A673 (cell line): ENCODE measurements at regions not wholly inside any gene's neighbourhood (a gene's known extent, or its start where the extent isn't known, plus 50 kb on each side); places are given as distances from the start of the nearest gene placed in this dataset.

Experiments
- BruUV-seq: library from RNA; stranded (reverse); fragments of 400-500 nt; replicated peaks from 2 replicates; lab custom pipeline; 2021; lab: Mats Ljungman, UMichigan
- CTCF ChIA-PET: fragments of 300-600 bp; sonication (Branson Sonifier 250); formaldehyde crosslinking; loops from one replicate; lab custom pipeline; 2022; ENCODE audit warnings: antibody characterized with exemption; lab: Charles Lee
- POLR2A ChIA-PET: fragments of 300-600 bp; sonication (Branson Sonifier 250); formaldehyde crosslinking; loops from one replicate; lab custom pipeline; 2022; ENCODE audit warnings: antibody characterized with exemption; ENCODE audit not compliant: low non-redundant PET; lab: Charles Lee
- DNase-seq: peaks from one replicate; pipeline ENCODE4 v3.0.0-alpha.2; 2015; ENCODE audit warnings: low spot score
- H3K27ac ChIP-seq: fragments of 200-600 bp; sonication (generic); 2 replicates; pipeline ENCODE4 v1.5.1; 2016; ENCODE audit warnings: mixed run types, low read depth, mild to moderate bottlenecking, mixed read lengths, antibody characterized with exemption, low read length; ENCODE audit not compliant: poor library complexity, severe bottlenecking
- H3K27me3 ChIP-seq: fragments of 200-600 bp; sonication (generic); replicated peaks from 2 replicates; pipeline ENCODE4 v1.6.1; 2017; ENCODE audit warnings: mixed run types, low read depth, mild to moderate bottlenecking, mixed read lengths, antibody characterized with exemption, low read length; ENCODE audit not compliant: insufficient read depth, poor library complexity
- H3K36me3 ChIP-seq: fragments of 200-600 bp; sonication (generic); 2 replicates; pipeline ENCODE4 v1.6.1; 2016; ENCODE audit warnings: mixed run types, mild to moderate bottlenecking, mixed read lengths, antibody characterized with exemption, low read length; ENCODE audit not compliant: insufficient read depth, poor library complexity, severe bottlenecking
- H3K4me1 ChIP-seq: fragments of 200-600 bp; sonication (generic); 2 replicates; pipeline ENCODE4 v1.6.1; 2017; ENCODE audit warnings: mixed run types, mild to moderate bottlenecking, mixed read lengths, antibody characterized with exemption, low read length; ENCODE audit not compliant: insufficient read depth, poor library complexity, severe bottlenecking
- H3K4me3 ChIP-seq: fragments of 200-600 bp; sonication (generic); 2 replicates; pipeline ENCODE4 v1.5.1; 2016; ENCODE audit warnings: low read depth, mixed run types, mild to moderate bottlenecking, mixed read lengths, low read length; ENCODE audit not compliant: poor library complexity, severe bottlenecking
- H3K9me3 ChIP-seq: fragments of 200-600 bp; sonication (generic); 2 replicates; pipeline ENCODE4 v1.6.1; 2016; ENCODE audit warnings: mixed run types, low read depth, mild to moderate bottlenecking, mixed read lengths, antibody characterized with exemption, low read length; ENCODE audit not compliant: poor library complexity, severe bottlenecking
- EZH2 ChIP-seq: fragments of 200-600 bp; sonication (generic); IDR thresholded peaks from 2 replicates; pipeline ENCODE4 v1.6.1; 2017; ENCODE audit warnings: borderline replicate concordance, low read depth, mild to moderate bottlenecking, mixed read lengths, antibody characterized with exemption, low read length; ENCODE audit not compliant: poor library complexity, severe bottlenecking
- intact Hi-C: fragments of 100-400 bp; cut with micrococcal nuclease; formaldehyde crosslinking; loops from one replicate; pipeline ENCODE4 v1.10.0; 2022; ENCODE audit not compliant: unreplicated experiment
- TF ChIP-seq, protein P1 (sequence below): fragments of 300-800, 200-600 bp; sonication (generic); conservative IDR thresholded peaks from 2 replicates; pipeline ENCODE4 v1.5.1; 2017; ENCODE audit warnings: low read depth, mild to moderate bottlenecking, antibody characterized with exemption, low read length, moderate library complexity, mixed read lengths

DNA sequence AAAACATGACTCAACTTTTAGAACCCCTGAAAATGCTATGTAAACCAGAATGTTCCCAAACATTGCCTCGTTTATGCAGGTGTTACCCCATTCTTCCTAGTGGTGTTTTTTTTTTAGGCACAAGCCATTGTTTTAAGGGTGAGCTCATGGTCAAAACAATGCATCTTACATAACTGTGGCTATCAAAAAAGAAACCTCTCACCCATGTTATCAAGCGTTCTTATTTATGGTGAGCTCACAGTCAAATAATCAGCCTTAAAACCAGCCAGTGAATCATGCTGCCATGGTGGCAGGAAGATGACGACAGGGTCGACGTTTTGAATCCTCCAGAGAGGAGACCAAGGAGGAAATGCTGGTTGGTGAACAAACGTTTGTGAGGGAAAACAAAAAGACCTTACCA is 195.2 kb downstream of the KDR start:
- no TSS peak for BruUV-seq
- no peak for DNase-seq

DNA sequence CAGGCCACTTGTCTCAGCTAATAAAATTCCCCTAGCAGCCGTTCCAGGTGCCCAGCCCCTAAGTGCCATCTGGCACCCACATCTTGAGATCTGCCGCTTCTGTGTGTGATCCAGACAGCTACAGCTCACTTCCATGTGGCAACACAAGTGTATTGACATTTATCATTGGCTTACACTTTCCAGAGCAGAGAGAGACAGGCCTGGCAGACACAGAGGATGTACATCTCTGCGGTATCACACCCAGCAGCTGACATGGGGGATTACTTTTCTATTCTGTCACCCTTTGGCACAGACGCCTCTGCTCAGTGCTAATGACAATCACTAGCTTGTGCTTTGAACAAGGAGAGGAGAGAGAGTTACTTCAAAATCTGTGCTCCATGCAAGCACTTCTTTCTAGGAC is 195.9 kb downstream of the KDR start:
- no peak for TF ChIP-seq EZH2
- TF ChIP-seq, protein P1, sequence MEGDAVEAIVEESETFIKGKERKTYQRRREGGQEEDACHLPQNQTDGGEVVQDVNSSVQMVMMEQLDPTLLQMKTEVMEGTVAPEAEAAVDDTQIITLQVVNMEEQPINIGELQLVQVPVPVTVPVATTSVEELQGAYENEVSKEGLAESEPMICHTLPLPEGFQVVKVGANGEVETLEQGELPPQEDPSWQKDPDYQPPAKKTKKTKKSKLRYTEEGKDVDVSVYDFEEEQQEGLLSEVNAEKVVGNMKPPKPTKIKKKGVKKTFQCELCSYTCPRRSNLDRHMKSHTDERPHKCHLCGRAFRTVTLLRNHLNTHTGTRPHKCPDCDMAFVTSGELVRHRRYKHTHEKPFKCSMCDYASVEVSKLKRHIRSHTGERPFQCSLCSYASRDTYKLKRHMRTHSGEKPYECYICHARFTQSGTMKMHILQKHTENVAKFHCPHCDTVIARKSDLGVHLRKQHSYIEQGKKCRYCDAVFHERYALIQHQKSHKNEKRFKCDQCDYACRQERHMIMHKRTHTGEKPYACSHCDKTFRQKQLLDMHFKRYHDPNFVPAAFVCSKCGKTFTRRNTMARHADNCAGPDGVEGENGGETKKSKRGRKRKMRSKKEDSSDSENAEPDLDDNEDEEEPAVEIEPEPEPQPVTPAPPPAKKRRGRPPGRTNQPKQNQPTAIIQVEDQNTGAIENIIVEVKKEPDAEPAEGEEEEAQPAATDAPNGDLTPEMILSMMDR: no peak
- Histone ChIP-seq H3K27me3 (no peaks in the 10 kb centered on the region), H3K36me3 (no peaks in the 10 kb centered on the region), H3K9me3 (no peaks in the 10 kb centered on the region), H3K4me3 (no peak overlapping the region), H3K4me1 (no peaks in the 10 kb centered on the region), H3K27ac (no peak overlapping the region)
- BruUV-seq: no TSS peak
- POLR2A ChIA-PET: no interaction called here
- DNase-seq: no peak
- intact Hi-C loops: no loop called here
- CTCF ChIA-PET: no interaction called here

More for the DNA sequence above, 195.2 kb downstream of the KDR start:
- no peaks in the 10 kb centered on the region for H3K9me3 ChIP-seq
- H3K27me3 ChIP-seq: no peaks in the 10 kb centered on the region
- H3K36me3 ChIP-seq: no peaks in the 10 kb centered on the region
- intact Hi-C loops: no loop called here
- TF ChIP-seq, protein P1: no peak
- TF ChIP-seq EZH2: no peak
- no peak overlapping the region for H3K27ac ChIP-seq
- ChIA-PET CTCF (no interaction called here), POLR2A (no interaction called here)
- H3K4me3 ChIP-seq: no peak overlapping the region
- no peaks in the 10 kb centered on the region for H3K4me1 ChIP-seq

DNA sequence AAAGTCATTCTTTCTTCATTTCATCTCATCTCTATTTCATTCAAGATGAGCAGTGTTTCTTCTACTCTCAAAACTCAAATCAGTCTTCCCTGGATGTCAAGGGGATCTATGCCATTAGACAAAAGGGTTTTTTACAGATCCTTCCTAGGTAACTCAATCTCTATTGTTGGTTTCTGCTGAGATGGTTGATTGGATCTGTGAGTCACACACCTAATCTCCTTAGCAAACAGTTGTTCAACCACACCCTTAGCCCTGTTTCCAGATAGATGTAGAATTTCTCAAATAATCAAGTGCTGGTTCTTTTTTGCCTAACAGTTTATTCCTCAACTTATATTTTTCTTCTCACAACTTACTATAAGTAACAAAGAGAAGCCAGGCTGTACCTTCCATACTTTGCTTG is 200.5 kb downstream of the KDR start:
- no peak overlapping the region for H3K4me3 ChIP-seq

More for the DNA sequence above, 200.5 kb downstream of the KDR start:
- Histone ChIP-seq H3K36me3 (no peaks in the 10 kb centered on the region), H3K4me1 (no peaks in the 10 kb centered on the region), H3K27me3 (no peaks in the 10 kb centered on the region), H3K27ac (no peak overlapping the region), H3K9me3 (no peaks in the 10 kb centered on the region)
- DNase-seq: no peak
- no TSS peak for BruUV-seq
- ChIA-PET POLR2A (no interaction called here), CTCF (no interaction called here)
- intact Hi-C loops: no loop called here
- TF ChIP-seq, protein P1: no peak
- TF ChIP-seq EZH2: no peak
